ENCODE measurements at regions not wholly inside any gene's neighbourhood (a gene's known extent, or its start where the extent isn't known, plus 50 kb on each side); places are given as distances from the start of the nearest gene placed in this dataset.

DNA sequence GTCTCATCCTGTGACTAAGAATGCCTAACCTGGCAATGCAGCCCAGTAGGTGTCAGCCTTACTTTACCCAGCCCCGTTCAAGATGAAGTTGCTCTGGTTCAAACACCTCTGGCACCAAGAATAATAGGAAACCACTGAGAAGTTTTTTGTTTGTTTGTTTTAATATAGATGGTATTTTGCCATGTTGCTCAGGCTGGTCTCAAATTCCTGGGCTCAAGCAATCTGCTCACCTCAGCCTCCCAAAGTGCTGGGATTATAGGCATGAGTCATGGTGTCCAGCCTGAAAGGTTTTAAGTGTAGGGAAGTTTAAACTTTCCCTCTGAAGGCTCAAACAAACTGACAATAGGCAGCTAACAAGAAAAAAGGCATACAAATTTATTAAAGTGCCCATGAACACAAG, 51.2 kb upstream of the ABCC4 start:
- DNase-seq = no peak

DNA sequence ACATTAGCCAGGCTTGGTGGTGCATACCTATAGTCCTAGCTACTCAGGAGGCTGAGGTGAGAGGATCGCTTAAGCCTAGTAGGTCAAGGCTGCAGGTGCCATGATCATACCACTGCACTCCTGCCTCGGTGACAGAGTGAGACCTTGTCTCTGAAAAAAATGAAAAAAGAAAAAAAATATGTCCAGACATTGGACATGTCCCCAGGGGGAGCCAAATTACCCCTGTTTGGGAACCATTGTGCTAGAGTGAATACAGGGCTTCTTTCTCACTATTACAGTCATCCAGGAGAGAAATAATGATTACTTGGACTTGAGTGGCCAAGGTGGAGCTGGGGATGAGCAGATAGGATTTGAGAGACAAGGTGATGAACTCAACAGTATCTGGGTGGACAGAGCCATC, 52.9 kb upstream of the ABCC4 start:
- no peak for DNase-seq

DNA sequence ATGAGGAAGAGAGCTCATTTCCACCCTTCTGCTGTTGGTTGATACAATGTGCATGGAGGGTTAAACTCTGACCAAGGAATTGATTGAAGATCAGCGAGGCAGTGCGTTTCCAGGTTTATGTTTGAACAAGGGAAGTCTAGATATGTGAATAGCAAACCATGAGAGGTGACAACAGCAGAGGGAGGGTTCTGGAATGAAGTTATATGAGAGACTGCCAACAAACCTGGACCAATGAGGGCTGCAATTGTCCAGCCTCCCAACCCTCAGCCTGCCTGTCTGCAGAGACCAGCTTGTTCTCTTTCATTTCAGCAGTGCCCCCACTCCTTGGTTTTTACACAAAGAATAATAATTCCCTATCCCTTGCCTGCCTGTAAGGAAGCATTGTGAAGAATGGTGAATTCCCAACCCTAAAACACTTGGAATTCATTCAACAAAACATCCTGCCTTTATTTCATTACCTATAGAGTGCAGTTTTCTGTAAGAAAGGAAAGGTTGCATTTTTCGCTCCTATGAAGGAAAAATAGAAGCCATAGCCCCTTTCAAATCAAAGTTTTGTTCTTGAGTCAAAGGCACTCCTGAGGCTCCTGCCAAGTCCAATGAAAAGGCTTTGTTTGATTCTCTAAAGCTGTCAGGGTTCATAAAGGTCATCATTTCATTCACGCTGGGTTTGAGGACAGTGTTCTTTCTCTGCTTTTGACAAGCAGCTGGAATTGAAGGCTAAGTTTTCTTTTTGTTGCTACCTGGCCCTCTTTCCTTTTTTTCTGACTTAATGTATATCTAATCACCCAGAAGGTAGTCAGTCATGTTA, 53.6 kb upstream of the ABCC4 start:
- DNase-seq = no peak

DNA sequence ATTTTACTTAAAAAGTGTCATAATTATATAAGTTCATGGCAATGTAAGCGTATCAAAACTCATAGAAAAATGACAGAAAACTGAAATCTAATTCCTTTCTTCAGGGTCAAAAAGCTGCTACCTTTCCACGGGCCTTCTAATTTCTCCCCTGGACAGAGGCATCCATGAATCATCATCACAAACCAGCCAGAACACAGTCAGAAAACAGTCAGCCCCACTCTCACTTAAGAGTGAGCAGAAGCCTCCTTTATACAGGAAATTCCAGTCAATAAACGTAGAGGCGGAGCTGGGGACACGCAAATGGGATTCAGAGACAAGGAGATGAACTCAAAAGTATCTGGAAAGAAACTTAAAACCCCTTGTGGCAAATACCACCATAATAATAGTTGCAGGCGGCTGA, 54.2 kb upstream of the ABCC4 start:
- no peak for DNase-seq

DNA sequence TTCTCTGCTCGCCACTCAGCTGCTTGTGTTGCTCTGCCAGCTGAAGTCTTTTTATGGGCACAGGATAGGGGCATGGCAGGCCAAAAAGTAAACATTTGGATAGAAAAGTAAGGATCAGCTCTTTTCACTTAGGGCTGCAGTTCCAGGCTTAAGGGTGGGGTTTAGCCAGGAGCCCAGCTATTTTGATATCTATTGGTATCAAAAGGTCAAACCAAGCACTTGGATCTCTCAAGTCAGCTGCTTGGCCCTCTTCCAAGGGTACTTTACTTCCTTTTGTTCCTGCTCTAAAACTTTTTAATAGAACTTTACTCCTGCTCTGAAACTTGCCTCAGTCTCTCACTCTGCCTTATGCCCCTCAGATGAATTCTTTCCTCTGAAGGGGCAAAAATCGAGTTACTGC, 55.7 kb upstream of the ABCC4 start:
- DNase-seq = no peak

DNA sequence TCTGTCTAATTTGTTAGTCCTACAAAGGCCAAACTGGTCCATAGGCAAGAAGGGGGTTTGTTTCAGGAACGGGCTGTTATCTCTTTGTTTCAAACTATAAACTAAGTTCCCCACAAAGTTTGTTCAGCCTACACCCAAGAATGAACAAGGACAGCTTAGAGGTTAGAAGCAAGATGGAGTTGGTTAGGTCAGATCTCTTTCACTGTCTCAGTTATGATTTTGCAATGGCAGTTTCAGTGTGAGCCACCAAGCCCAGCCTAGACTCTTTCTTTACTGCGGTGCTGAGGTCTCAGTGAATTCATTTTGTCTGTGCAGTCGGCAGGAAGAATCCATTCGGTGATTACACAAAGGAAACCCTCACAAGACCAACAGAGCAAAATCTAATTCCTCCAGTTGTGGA, 56.6 kb upstream of the ABCC4 start:
- no peak for DNase-seq

DNA sequence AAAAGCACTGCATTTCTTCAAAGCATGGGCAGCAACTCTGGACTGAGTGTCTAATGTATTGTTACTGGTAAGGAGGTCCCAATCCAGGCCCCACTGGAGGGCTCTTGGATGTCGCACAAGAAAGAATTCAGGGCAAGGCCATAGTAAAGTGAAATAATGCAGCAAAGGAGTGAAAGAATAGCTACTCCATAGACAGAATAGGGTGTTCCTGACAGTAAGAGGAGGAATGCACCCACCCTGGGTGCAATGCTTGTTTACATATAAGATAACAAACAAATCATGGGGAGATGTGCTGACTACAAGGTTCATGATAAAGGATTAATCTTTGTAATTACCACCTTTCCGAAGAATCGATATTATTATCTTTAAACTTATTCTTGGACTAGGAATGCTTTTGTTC, 58.8 kb upstream of the ABCC4 start:
- no peak for DNase-seq

DNA sequence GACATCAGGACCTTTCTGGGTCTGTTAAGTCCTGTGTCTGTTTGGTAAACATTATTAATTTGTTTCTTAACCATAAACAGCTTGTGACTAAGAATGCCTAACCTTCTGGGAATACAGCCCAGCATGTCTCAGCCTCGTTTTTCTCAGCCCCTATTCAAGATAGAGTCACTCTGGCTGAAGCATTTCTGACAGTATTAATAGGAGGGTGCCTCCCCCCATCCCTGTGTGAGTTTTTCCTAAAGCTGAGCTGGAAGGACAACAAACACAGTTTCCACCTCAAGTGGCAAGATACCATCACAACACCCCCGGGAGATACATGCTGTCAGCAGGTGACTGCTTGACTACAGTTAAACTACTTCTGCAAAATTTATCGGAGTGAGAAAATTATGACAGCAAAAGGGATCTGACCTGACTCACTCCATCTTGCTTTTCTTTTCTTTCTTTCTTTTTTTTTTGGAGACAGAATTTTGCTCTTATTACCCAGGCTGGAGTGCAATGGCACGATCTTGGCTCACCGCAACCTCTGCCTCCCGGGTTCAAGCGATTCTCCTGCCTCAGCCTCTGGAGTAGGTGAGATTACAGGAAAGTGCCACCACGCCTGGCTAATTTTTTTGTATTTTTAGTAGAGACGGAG, 59.3 kb upstream of the ABCC4 start:
- no peak for DNase-seq

DNA sequence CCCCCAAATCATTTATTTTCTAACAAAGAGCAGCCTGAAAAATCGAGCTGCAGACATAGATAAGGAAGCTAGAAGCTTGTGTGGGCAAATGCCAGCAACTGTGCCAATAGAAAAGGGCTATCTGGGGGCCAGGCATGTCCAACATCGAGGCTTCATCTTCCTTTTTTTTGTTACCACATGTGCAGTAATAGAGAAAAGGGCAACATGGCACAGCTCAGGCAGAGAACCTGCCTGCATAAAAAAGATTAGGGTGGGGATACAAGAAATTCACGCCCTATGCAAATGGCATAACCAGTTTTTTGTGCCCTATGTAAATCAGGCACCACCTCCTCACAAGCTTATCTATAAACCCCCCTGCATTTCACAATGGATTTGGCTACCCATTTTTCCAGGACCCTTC, 60.4 kb upstream of the ABCC4 start:
- DNase-seq = no peak

DNA sequence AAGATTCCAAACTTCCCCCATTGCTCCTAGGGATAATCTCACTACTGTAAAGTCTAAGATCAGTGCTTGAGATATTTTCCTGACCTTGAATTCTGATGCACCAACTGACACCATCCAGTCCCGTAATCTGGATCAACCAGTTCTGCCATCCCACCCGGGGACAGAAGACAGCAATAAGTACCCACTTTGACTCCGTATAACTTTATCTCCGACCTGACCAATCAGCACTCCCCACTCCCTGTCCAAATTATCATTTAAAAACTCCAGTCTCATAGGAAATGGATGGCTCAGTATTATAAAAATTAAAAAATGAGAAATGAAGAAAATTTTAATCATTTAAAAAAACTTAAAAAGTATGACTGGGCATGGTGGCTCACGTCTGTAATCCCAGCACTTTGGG, 61.4 kb upstream of the ABCC4 start:
- DNase-seq = no peak

DNA sequence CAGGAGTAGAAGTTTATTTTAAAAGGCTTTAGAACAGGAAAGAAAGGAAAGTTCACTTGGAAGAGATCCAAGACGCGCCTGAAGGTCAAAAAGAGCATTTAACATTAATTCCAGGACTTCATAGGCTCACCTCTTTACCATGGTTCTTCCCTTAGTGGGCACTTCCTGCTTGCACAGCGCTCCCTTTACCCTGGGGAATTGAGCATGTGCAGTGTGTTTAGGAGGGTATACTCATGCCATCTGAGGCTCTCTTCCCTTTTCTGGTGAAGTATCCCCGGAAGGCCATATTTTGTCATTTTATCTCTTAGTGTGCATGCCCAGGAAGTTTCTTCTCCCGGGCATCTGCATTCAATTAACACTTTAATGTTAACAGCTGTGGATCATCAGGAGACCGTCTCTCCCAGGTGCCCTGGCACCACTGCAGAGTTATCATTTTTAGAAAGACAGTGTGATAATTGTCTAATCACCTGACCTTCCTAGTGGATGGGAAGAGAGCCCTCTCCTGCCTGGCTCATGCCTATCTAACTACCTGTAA, 66.1 kb upstream of the ABCC4 start:
- no peak for DNase-seq

DNA sequence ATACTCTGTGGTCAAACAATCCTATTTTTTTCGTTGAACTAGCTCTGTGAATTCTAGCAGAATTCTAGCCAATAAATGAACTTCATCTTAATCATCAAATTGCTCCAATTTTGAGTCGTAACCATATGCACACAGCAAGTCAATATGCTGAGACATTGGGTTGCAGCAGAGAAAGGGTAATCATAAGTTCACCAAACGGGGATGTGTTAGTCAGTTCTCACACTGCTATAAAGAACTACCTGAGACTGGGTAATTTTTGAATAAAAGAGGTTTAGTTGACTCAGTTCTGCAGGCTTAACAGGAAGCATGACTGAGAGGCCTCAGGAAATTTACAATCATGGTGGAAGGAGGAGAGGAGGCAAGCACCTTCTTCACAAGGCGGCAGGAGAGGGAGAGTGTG, 67.7 kb upstream of the ABCC4 start:
- DNase-seq = no peak

DNA sequence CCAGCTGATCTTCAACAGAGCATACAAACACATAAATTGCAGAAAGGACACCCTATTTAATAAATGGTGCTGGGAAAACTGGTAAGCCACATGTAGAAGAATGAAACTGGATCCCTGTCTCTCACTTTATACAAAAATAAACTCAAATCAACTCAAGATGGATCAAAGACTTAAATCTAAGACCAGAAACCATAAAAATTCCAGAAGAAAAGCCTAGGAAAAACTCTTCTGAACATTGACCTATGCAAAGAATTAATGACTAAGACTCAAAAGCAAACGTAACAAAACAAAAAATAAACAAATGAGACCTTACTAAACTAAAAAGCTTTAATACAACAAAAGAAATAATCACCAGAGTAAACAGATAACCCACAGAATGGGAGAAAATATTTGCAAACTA, 74.5 kb upstream of the ABCC4 start:
- no peak for DNase-seq

DNA sequence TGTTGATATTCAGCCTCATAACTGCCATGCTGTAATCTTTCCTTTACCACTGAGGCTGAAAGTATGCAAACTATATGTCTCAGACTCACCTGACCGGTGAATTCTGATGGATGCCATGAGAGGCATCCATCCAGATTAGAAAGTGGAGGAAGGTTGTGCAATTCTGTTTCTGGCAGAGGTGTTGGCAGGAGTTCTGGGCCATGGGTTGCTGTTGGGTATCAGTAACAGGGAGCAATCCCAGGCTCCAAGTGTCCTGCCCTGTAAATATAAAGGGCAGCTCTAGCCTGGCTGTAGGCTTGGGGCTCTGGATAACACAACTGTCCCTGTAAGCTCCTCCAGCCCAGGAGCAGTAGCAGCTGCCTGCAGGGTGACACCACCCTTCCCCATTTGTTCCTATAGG, 77.4 kb upstream of the ABCC4 start:
- DNase-seq = no peak

DNA sequence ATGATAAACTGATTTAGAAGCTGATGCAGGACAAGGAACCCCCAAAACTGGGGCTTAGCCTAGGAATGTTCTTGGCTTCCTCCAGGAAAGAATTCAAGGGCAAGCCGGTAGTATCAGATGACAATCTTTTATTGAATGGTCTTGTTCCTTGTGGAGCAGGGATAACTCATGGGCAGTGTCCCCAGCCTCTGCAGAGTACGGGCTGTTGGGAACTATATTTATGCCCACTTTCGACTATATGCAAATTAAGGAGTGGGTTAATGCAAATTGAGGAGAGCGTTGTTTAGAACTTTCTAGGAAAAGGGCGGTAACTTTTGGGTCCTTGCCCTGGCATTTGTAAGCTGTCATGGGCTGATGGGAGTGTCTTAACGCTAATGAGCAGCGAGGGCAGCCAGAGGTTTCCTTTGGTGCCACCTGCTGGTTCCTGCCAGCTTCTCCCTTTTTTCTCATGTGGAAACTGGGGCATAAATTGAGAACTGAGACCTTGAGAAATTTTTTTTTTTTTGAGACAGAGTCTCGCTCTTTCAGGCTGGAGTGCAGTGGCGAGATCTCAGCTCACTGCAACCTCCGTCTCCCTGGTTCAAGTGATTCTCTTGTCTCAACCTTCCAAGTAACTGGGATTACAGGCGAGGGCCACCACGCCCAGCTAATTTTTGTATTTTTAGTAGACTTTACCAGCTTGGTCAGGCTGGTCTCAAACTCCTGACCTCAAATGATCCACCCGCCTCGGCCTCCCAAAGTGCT, 79.4 kb upstream of the ABCC4 start:
- peak; percentile 48 for DNase-seq

DNA sequence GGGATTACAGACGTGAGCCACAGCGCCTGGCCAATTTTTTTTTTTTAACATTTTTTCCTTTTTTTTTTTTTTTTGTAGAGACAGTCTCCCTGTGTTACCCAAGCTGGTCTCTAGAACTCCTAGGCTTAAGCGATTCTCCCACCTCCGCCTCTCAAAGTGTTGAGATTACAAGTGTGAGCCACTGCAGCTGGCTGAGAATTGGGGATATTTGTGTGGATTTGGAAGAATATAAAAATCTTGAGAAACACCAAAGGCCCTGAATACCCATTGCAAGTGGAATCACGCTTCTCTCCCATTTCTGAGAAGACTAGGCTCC, 79.9 kb upstream of the ABCC4 start:
- DNase-seq = no peak

DNA sequence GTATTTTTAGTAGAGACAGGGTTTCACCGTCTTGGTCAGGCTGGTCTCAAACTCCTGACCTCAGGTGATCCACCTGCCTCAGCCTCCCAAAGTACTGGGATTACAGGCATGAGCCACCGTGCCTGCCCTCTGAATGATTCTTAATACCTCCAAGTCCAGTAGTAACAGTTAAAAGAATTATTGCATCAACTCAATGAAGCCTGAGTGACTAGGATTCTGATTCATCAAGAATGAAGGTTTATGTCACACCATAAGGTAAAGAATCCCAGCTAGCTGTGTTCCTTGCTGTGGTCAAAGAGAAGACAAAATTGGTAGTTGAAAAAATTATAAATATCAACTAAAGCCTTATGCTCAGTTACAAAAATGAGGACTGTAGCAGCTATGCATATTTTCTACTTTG, 81.2 kb upstream of the ABCC4 start:
- no peak for DNase-seq

DNA sequence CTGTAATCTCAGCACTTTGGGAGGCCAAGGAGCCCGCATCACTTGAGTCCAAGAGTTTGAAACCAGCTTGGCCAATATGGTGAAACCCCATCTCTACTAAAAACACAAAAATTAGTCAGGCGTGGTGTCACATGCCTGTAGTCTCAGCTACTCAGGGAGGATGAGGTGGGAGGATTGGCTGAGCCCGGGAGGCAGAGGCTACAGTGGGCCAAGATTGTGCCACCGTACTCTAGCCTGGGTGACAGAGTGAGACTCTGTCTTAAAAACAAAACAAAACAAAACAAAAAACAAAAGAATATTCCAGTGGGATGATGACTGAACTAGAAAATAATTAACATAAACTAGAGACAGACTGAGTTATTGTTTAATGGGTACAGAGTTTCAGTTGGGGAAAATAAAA, 81.7 kb upstream of the ABCC4 start:
- DNase-seq = no peak

DNA sequence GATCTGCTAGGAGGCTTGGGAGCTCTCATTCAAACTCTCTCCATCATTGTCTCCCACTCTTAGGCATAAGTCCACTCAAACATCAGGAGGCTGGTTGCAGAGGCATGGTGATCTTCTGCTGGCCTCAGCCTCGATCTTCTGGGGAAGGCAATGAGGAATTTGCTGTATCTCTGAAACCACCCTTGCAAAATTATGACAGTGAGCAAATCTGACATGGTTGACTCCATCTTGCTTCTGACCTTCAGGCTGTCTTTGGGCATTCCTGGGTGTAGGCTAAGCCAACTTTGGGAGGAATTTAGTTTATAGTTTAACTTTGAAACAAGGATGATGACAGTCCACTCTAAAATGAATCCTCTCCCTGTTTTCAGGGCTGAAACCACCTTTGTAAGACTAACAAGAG, 84.1 kb upstream of the ABCC4 start:
- no peak for DNase-seq

DNA sequence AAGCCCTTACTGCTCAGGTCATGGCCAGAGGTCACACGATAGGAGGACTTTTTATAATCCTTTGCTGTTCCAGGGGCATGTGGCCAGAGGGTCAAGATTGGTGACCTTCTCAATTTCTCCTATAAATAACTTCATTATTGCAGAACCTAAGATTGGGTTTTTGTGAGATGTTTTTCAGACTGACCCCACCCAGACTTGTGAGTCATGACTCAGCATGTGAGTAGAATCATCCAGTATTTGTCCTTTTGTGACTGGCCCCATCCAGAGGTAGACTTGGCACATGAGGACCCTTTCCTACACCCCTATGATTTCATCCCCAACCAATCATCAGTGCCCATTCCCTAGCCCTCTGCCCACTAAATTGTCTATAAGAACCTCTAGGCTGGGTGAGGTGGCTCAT, 84.5 kb upstream of the ABCC4 start:
- no peak for DNase-seq

DNA sequence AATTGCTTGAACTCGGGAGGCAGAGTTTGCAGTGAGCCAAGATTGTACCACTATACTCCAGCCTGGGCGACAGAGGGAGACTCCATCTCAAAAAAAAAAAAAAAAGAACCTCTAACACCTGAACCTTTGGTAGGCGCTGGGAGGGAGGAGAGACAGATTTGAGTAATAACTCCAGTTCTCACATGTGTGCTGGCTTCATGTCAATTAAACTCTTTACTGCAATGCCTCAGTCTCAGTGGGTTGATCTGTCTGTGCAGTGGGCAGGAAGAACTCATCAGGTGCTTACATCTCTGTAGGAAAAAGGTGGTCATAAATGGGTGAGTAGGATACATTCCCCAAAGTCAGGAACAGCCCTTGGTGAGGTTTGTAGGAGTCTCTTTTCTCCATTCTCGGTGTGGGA, 85.1 kb upstream of the ABCC4 start:
- DNase-seq = no peak

DNA sequence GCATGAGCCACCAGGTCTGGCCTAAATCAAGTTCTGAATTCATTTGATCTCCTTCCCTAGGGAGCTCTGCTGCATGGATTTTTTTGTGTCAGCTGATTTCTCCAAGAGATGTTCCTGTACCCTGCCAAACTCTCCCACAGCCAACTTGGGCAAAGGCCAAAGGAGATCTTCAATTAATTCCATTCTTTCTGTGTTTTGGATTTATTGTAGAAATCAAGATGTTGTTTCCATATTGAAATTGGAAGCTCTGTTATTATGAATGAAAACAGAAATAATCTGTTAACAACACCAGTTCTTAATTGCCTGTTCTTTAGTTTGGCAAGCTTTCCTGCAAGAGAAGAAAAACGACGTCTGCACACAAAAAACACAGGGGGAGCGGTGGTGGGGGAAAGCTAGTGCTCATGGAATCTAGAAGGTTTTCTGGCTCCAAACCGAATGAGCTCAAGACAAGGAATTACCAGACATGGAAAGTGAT, 86.5 kb upstream of the ABCC4 start:
- no peak for DNase-seq

DNA sequence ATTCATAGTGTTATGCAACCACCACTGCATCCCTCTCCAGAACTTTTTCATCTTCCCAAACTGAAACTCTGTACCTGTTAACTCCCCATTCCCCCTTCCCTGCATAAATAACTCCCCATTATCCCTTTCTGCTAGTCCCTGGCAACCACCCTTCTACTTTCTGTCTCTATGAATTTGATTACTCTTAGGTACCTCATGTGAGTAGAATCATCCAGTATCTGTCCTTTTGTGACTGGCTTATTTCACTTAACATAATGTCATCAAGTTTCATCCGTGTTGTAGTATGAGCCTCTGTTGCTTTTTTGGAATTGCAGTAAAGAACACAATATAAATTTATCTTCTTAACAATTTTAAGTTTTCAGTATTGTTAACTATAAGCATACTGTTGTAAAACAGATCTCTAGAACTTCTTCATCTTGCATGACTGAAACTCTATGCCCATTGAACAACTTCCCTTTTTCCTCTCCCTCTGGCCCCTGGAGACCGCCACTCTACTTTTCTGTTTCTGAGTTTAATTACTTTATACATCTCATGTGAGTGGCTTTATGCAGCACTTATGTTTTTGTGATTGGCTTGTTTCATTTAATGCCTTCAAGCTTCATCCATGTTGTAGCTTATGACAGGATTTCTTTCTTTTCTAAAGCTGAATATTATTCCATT, 87.3 kb upstream of the ABCC4 start:
- DNase-seq = no peak

DNA sequence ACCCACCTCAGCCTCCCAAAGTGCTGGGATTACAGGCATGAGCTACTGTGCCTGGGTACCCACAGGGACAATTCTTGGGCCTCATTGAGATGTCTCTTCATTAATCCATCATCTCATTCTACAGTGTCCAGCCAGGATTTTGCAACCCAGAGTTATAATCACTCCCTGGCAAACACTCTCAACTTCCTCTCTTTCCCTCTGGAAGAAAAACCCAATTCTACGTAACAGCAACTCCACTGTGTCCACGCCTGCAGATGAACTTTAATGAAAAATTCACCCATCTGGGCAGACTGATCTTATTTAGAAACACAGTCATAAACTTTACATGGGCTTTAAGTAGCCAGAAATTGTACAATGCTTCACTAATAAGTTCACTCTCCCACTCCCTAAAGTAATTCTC, 90.1 kb upstream of the ABCC4 start:
- no peak for DNase-seq
